Stimulated activated CD4-positive, alpha-beta T cell treated with anti-CD3 and anti-CD28 coated beads, Interleukin-1b, Interleukin-23, amount 100 ng/mL, for 24 hours (primary cell): ENCODE measurements at regions not wholly inside any gene's neighbourhood (a gene's known extent, or its start where the extent isn't known, plus 50 kb on each side); places are given as distances from the start of the nearest gene placed in this dataset.
"Not testable (repeated sequence)": the region's sequence is repeated elsewhere in the genome, so short reads cannot be mapped to it uniquely, and the experiment has no call there.

ENCODE experiments used
- DNase-seq, 4 experiments: peaks; one replicate each; pipeline ENCODE4 v3.0.0-alpha.2; 2020; ENCODE audit warnings: low read depth in 4 of 4, low spot score in 1 of 4

DNA sequence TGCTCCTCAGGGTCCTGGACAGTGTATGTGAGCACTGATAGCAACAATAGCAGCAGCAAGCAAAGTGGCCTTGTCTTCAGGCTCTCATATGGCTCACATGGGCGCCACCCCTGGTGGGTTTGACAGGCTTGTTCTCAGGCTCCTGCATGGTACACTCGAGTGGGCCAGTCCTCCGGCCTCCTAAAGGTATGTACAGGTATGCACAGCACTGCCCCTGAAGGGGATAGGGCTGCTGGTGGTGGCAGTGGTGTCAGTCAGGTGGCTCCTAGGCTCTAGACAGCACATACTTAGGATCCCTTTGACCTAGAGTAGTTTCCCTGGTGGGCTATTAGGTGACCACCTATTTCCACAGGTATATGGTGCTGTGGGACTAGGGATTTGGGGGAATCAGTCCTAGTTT is 79.8 kb downstream of the LGALS9B start:
- not testable (repeated sequence) for DNase-seq

GRCh38 chr17:20381358-20382300 is 85.7 kb downstream of the LGALS9B start:
- DNase-seq = peak in 1 of 4 experiments; percentile 0

DNA sequence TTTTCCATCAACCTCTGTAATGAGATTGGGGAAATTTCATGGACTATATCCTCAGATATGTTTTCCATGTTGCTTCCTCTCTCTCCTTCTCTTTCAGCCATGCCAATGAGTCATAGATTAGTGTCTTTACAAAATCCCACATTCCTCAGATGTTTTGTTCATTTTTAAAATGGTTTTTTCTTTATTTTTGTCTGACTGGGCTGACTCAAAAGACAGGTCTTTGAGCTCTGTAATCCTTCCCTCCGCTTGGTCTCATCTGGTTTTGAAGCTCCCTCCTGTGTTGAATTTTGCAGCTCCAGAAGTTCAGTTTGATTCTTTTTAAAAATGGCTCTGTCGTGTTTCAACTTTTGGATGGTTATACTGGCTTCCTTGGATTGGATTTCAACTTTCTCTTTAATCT is 86.7 kb downstream of the LGALS9B start:
- not testable (repeated sequence) for DNase-seq

DNA sequence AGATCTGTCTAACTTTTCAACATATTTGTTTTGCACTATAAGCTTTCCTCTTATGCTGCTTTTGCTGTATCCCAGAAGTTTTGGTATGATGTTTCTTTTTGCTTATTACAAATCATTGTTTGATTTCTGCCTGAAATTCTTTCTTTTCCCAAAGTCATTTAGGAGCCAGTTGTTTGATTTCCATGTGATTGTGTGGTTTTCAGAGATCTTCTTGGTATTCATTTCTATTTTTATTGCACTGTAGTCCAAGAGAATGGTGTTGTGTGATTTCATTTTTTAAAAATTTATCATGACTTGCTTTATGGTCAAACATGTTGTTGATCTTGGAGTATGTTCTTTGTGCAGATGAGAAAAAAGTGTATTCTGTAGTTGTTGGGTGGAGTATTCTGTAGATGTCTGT is 88.1 kb downstream of the LGALS9B start:
- not testable (repeated sequence) for DNase-seq

GRCh38 chr17:20376642-20377041 is 90.7 kb downstream of the LGALS9B start:
- not testable (repeated sequence) for DNase-seq

DNA sequence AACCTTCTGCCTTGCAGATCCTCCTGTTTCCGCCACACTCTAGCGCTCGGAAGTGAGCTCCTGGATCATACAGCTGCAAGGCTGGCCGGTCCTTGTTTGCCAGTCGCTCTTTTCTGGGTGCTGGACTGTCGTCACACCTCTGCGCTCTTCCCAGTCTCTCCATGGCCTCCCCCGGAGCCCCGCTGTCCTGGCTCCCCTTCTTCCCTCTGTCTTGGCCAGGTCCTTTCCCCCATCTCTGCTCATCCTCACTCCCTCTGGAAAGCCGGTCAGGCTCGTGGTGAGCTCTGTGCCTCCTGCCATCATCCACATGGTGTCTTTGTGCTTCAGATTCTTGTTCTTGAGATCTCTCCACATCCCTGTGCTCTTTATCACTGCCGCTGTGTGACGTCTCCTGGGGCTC is 91.6 kb downstream of the LGALS9B start:
- DNase-seq = not testable (repeated sequence)
